Activated CD8-positive, alpha-beta T cell treated with anti-CD3 and anti-CD28 coated beads, Interleukin-2, amount 10 ng/mL, durations not matched to agents 7 days and 5 days (primary cell): ENCODE measurements at regions not wholly inside any gene's neighbourhood (a gene's known extent, or its start where the extent isn't known, plus 50 kb on each side); places are given as distances from the start of the nearest gene placed in this dataset.

Experiments used
- ATAC-seq: fragments of 150-1000 bp; cut with Tn5 transposase; one replicate; pipeline ENCODE4 v1.10.0; 2021; ENCODE audit warnings: moderate library complexity
- CTCF ChIA-PET: fragments of 350-600 bp; sonication (Branson Sonifier 250); formaldehyde crosslinking; loops from one replicate; lab custom pipeline; 2021; ENCODE audit warnings: antibody characterized with exemption; lab: Charles Lee
- POLR2A ChIA-PET: fragments of 350-600 bp; sonication (Branson Sonifier 250); formaldehyde crosslinking; loops from one replicate; lab custom pipeline; 2021; ENCODE audit warnings: antibody characterized with exemption; lab: Charles Lee
- DNase-seq: peaks from one replicate; pipeline ENCODE4 v3.0.0-alpha.2; 2020
- H3K27ac Mint-ChIP-seq: one replicate; pipeline ENCODE4 v1.8.0; 2021; ENCODE audit warnings: mild to moderate bottlenecking, mixed read lengths
- H3K27me3 Mint-ChIP-seq: one replicate; pipeline ENCODE4 v1.8.0; 2021; ENCODE audit warnings: low read depth, mixed read lengths
- H3K36me3 Mint-ChIP-seq: one replicate; pipeline ENCODE4 v1.8.0; 2021; ENCODE audit warnings: low read depth, mixed read lengths
- H3K4me1 Mint-ChIP-seq: one replicate; pipeline ENCODE4 v1.8.0; 2021; ENCODE audit warnings: low read depth, mixed read lengths
- H3K4me3 Mint-ChIP-seq: one replicate; pipeline ENCODE4 v1.8.0; 2021; ENCODE audit warnings: mild to moderate bottlenecking, mixed read lengths
- H3K9me3 Mint-ChIP-seq: one replicate; pipeline ENCODE4 v1.8.0; 2022; ENCODE audit warnings: mixed read lengths; ENCODE audit not compliant: insufficient read depth

DNA sequence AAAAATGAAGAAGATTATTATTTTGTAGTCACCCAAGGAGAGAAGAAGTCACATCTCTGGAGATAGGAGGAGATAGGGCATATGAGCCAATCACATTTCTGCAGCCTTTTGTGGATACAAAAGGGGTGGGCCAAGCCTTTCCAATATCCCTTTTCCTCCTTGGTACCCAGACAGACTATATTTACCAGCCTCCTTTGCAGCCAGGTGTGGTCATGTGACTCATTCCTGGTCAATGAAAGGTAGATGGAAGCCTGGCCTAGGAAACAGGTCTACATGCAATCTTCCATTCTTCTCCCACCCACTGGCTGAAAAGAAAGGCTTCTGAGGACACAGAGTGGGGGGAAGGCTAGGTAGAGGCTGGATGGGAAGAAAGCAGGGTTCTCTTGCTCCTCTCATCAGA is 58.1 kb upstream of the ERG start:
- POLR2A ChIA-PET: no interaction called here
- ATAC-seq: no peak
- no peaks in the 10 kb centered on the region for H3K9me3 Mint-ChIP-seq

DNA sequence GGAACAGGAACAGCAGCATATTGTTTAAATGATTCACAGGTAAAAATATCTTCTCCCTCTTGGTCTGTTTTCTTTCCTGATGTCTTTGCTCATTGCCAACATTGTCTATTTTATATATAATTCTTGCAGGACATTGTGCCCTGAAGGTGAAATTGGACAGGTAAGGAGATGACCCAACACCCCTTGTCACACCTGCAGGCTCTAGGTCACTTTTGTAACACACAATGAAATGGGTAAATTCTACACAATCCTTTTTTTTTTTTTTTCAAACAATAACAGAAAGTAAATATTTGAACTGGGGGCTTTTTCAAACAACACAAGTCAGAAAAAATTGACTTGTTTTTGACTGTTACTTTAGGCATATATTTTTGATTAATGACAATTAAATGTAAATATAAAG is 62.9 kb upstream of the ERG start:
- no peak for DNase-seq
- Mint-ChIP-seq H3K27ac (no peak overlapping the region), H3K4me1 (no peaks in the 10 kb centered on the region), H3K9me3 (no peaks in the 10 kb centered on the region), H3K27me3 (no peaks in the 10 kb centered on the region), H3K36me3 (no peaks in the 10 kb centered on the region), H3K4me3 (no peak overlapping the region)
- ChIA-PET CTCF (no interaction called here), POLR2A (no interaction called here)
- ATAC-seq: no peak

More for the DNA sequence above, 58.1 kb upstream of the ERG start:
- Mint-ChIP-seq H3K27ac (no peak overlapping the region), H3K27me3 (peaks cover 9% of the 10 kb centered on the region), H3K4me1 (no peaks in the 10 kb centered on the region), H3K4me3 (no peak overlapping the region), H3K36me3 (no peaks in the 10 kb centered on the region)
- CTCF ChIA-PET: no interaction called here
- DNase-seq: no peak

DNA sequence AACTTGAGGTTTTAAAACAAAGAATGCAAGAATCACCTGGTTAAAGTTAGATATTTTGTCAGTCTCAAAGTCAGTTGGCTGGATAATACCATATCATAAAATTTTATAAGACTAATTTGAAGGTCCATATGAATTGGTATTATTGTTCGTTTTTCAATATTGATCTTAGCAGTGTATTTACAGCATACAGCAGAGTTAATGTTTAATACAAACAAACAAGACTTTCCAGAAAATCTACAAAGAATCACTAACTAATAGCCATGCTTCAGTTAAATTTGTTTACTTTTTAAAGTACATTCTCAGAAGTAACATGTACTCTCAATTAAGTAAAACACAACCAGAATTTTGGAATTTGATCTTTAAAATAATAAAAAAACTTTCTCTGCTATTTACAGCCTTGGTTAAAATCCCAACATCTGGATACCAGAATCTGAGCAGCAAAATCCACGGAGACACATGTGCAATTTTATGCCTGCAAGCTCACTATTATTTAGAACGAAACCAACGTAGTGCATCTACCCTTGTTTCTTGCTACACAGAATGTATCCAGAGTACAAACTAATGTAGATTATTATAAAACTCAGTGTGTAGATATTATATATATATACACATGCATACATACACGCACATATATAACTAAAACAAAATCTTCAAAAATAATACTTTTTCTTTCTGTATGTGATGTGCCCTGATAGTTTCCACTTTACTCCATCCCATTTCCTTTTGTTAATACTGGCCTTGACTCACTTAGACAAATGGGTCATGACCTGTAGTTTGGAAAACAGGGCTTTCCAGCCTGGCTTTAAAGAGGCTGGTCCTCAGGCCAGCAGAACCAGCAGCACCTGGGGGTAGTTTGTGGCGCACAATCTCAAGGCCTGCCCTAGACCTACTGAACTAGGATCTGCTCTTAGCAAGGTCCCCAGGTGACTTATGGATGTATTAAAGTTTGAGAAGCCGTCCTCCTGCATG is 63.6 kb upstream of the ERG start:
- ChIA-PET CTCF (no interaction called here), POLR2A (no interaction called here)
- H3K27me3 Mint-ChIP-seq: no peaks in the 10 kb centered on the region
- H3K9me3 Mint-ChIP-seq: no peaks in the 10 kb centered on the region
- H3K4me3 Mint-ChIP-seq: no peak overlapping the region
- DNase-seq: no peak
- no peaks in the 10 kb centered on the region for H3K4me1 Mint-ChIP-seq
- no peak for ATAC-seq
- H3K36me3 Mint-ChIP-seq: no peaks in the 10 kb centered on the region
- no peak overlapping the region for H3K27ac Mint-ChIP-seq

DNA sequence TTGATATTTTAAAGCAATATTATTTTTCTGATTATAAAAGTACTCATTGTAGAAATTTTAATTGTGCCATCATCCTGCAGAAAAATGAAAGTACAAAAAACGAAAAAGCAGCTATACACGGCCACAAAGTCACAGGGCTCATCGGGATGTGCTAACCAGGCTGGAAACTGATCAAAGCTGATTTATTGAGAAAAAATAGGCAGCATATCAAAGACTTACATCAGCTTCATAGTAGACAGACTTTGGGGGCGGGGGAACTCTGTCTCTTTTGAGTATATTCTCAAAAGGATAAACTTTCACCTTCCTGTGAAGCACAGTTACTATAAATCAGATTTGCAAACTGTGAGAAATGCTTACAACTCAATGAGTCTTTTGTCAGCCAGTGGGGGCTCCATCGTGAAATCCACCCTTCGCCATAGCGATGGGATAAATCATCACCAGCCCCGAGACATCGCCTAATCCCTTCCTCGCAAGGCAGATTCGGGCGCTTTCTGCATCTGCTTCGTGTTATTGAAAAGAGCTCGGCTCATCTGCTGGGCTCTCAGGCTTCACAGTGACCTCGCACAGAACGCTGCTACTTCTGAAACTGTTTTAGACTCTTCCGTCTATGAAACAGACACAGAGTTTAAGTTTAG is 69.2 kb upstream of the ERG start:
- no peaks in the 10 kb centered on the region for H3K9me3 Mint-ChIP-seq
- DNase-seq (no peak), ATAC-seq (no peak)
- H3K27ac Mint-ChIP-seq: no peak overlapping the region
- no peaks in the 10 kb centered on the region for H3K36me3 Mint-ChIP-seq
- no peak overlapping the region for H3K4me3 Mint-ChIP-seq
- H3K4me1 Mint-ChIP-seq: no peaks in the 10 kb centered on the region
- ChIA-PET POLR2A (no interaction called here), CTCF (no interaction called here)
- no peaks in the 10 kb centered on the region for H3K27me3 Mint-ChIP-seq

DNA sequence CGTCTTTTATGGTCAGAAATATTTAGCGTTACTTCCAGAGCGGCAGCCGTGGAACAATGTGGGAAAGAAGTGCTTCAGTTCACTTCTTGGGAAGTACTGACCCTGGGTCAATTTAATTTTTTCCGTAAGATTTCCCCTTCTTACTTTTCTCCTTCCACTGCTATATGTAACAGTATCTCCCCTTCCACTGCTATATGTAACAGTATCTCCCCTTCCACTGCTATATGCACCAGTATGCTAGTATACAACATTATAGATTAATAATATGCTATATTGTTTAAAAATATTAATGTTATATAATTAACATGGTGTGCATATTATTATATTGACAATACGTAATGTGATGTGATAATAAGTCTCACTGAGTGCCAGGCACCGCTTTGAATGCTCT is 69.7 kb upstream of the ERG start:
- no peak overlapping the region for H3K4me3 Mint-ChIP-seq
- no peak overlapping the region for H3K27ac Mint-ChIP-seq

GRCh38 chr21:38569733-38570132 is 71.5 kb upstream of the ERG start:
- DNase-seq: no peak
- CTCF ChIA-PET: no interaction called here
- POLR2A ChIA-PET: no interaction called here
- Mint-ChIP-seq H3K36me3 (no peaks in the 10 kb centered on the region), H3K4me3 (no peak overlapping the region), H3K9me3 (no peaks in the 10 kb centered on the region), H3K27ac (no peak overlapping the region), H3K4me1 (no peaks in the 10 kb centered on the region), H3K27me3 (no peaks in the 10 kb centered on the region)
- ATAC-seq: no peak

More for the DNA sequence above, 69.7 kb upstream of the ERG start:
- H3K27me3 Mint-ChIP-seq: no peaks in the 10 kb centered on the region
- ChIA-PET CTCF (no interaction called here), POLR2A (no interaction called here)
- no peaks in the 10 kb centered on the region for H3K9me3 Mint-ChIP-seq
- no peaks in the 10 kb centered on the region for H3K36me3 Mint-ChIP-seq
- ATAC-seq (no peak), DNase-seq (no peak)
- H3K4me1 Mint-ChIP-seq: no peaks in the 10 kb centered on the region

DNA sequence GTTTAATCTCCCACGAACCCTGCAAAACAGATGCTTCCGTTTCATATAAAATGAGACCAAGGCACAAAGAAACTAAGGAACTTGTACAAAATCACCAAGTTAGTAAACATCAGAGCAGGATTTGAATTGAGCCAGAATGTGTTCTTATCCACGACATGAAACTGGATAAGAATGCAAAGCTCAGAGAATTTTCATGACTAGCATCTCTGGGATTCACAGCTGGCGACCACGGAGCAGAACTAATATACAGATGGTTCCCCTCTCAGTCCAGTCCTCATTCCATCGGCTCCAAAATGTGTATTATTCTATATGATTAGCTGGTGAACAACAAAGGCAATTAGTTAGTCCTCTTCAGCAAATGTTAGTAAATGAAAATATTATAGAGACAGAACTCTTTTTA is 72.3 kb upstream of the ERG start:
- H3K36me3 Mint-ChIP-seq: no peaks in the 10 kb centered on the region
- DNase-seq (no peak), ATAC-seq (no peak)
- no peak overlapping the region for H3K4me3 Mint-ChIP-seq
- no peak overlapping the region for H3K27ac Mint-ChIP-seq
- H3K27me3 Mint-ChIP-seq: no peaks in the 10 kb centered on the region
- ChIA-PET CTCF (no interaction called here), POLR2A (no interaction called here)
- no peaks in the 10 kb centered on the region for H3K4me1 Mint-ChIP-seq
- no peaks in the 10 kb centered on the region for H3K9me3 Mint-ChIP-seq

- DNase-seq (no peak), ATAC-seq (no peak)
- Mint-ChIP-seq H3K27me3 (no peaks in the 10 kb centered on the region), H3K9me3 (no peaks in the 10 kb centered on the region), H3K36me3 (no peaks in the 10 kb centered on the region), H3K27ac (no peak overlapping the region), H3K4me1 (no peaks in the 10 kb centered on the region), H3K4me3 (no peak overlapping the region)
- ChIA-PET POLR2A (no interaction called here), CTCF (no interaction called here)
Observed at GRCh38 chr21:38574895-38575575, 76.8 kb upstream of the ERG start.

DNA sequence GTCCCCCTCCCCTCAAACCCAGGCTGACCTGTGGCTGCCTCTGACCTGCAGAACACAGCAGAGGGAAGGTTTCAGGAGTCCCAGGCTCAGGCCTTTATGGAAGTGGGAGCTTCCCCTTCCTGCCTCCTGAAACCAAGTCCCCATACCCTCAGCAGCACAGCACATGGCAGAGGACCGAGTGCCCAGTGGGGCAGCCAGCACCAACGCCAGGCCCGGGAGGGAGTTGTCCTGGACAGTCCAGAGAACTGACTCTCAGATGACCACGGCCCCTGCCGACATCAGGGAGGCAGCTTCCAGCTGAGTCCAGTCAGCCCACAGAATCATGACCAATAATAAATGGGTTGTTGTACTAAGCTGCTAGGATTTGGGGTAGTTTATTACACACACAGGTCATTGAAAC is 79.6 kb upstream of the ERG start:
- POLR2A ChIA-PET: no interaction called here
- CTCF ChIA-PET: no interaction called here
- Mint-ChIP-seq H3K4me3 (no peak overlapping the region), H3K27ac (no peak overlapping the region), H3K36me3 (no peaks in the 10 kb centered on the region), H3K27me3 (no peaks in the 10 kb centered on the region), H3K4me1 (no peaks in the 10 kb centered on the region), H3K9me3 (no peaks in the 10 kb centered on the region)
- DNase-seq (no peak), ATAC-seq (no peak)

- ATAC-seq: no peak
- H3K4me1 Mint-ChIP-seq: no peaks in the 10 kb centered on the region
- H3K36me3 Mint-ChIP-seq: no peaks in the 10 kb centered on the region
- H3K27me3 Mint-ChIP-seq: peaks cover 9% of the 10 kb centered on the region
- ChIA-PET POLR2A (no interaction called here), CTCF (interaction anchor here (0.6 kb wide), 1 partner anchor 12 kb away, joined by 3 read pairs; no protein-coding TSS in a partner anchor)
- H3K27ac Mint-ChIP-seq: no peak overlapping the region
- H3K9me3 Mint-ChIP-seq: no peaks in the 10 kb centered on the region
- H3K4me3 Mint-ChIP-seq: no peak overlapping the region
- DNase-seq: no peak
Observed at GRCh38 chr21:38590449-38591217, 92.4 kb upstream of the ERG start.

GRCh38 chr21:38591218-38591537 is 92.9 kb upstream of the ERG start:
- no peak overlapping the region for H3K27ac Mint-ChIP-seq
- ATAC-seq: no peak
- no peak overlapping the region for H3K4me3 Mint-ChIP-seq
- H3K36me3 Mint-ChIP-seq: no peaks in the 10 kb centered on the region
- ChIA-PET CTCF (interaction anchor here (0.6 kb wide), 1 partner anchor 12 kb away, joined by 3 read pairs; no protein-coding TSS in a partner anchor), POLR2A (no interaction called here)
- peaks cover 9% of the 10 kb centered on the region for H3K27me3 Mint-ChIP-seq
- no peak for DNase-seq
- H3K4me1 Mint-ChIP-seq: no peaks in the 10 kb centered on the region
- no peaks in the 10 kb centered on the region for H3K9me3 Mint-ChIP-seq
